ENCODE measurements at regions not wholly inside any gene's neighbourhood (a gene's known extent, or its start where the extent isn't known, plus 50 kb on each side); places are given as distances from the start of the nearest gene placed in this dataset.

DNA sequence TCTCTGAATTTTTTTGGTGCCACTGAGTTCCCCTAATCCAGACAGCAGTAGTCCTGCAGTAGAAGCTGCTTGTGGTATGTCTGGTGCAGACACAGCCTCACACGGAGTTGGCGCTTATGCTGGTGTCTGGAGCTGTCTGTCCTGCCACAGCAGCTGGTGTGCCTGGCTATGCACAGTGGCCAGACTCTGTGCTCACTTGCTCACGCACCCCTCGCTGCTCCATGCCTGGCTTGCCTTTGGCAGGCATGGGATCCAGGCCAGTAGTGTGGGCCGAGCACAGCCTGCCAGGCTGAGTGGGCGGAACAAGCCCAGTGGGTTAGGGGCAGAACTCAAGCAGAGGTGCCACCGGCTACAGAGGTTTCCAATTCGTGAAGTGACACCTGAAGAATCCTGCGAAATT lies 845.9 kb upstream of the PCDH9 start:
- no peak overlapping the region for H3K4me3 ChIP-seq (ENCODE audit: low read depth, low read length)
- no peak for TF ChIP-seq ZNF354C (tag by site-specific recombination; IDR thresholded peaks at IDR 0.05; ENCODE audit: borderline replicate concordance, low read depth)
- no peak for TF ChIP-seq ZNF169 (tag by site-specific recombination; IDR thresholded peaks at IDR 0.05)
- TF ChIP-seq, protein P1, sequence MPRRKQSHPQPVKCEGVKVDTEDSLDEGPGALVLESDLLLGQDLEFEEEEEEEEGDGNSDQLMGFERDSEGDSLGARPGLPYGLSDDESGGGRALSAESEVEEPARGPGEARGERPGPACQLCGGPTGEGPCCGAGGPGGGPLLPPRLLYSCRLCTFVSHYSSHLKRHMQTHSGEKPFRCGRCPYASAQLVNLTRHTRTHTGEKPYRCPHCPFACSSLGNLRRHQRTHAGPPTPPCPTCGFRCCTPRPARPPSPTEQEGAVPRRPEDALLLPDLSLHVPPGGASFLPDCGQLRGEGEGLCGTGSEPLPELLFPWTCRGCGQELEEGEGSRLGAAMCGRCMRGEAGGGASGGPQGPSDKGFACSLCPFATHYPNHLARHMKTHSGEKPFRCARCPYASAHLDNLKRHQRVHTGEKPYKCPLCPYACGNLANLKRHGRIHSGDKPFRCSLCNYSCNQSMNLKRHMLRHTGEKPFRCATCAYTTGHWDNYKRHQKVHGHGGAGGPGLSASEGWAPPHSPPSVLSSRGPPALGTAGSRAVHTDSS (tag by site-specific recombination; IDR thresholded peaks at IDR 0.05): no peak
- TF ChIP-seq TRIM28 (IDR thresholded peaks at IDR 0.05; ENCODE audit: borderline replicate concordance, low read length): no peak
- TF ChIP-seq REPIN1 (tag by site-specific recombination; IDR thresholded peaks at IDR 0.05; ENCODE audit: low read depth): no peak
- TF ChIP-seq, protein P2, sequence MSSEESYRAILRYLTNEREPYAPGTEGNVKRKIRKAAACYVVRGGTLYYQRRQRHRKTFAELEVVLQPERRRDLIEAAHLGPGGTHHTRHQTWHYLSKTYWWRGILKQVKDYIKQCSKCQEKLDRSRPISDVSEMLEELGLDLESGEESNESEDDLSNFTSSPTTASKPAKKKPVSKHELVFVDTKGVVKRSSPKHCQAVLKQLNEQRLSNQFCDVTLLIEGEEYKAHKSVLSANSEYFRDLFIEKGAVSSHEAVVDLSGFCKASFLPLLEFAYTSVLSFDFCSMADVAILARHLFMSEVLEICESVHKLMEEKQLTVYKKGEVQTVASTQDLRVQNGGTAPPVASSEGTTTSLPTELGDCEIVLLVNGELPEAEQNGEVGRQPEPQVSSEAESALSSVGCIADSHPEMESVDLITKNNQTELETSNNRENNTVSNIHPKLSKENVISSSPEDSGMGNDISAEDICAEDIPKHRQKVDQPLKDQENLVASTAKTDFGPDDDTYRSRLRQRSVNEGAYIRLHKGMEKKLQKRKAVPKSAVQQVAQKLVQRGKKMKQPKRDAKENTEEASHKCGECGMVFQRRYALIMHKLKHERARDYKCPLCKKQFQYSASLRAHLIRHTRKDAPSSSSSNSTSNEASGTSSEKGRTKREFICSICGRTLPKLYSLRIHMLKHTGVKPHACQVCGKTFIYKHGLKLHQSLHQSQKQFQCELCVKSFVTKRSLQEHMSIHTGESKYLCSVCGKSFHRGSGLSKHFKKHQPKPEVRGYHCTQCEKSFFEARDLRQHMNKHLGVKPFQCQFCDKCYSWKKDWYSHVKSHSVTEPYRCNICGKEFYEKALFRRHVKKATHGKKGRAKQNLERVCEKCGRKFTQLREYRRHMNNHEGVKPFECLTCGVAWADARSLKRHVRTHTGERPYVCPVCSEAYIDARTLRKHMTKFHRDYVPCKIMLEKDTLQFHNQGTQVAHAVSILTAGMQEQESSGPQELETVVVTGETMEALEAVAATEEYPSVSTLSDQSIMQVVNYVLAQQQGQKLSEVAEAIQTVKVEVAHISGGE (tag by site-specific recombination; conservative IDR thresholded peaks at IDR 0.05; ENCODE audit: low read depth): no peak
- TF ChIP-seq KLF8 (tag by site-specific recombination; IDR thresholded peaks at IDR 0.05): no peak
- no peak for TF ChIP-seq SCRT1 (tag by site-specific recombination; IDR thresholded peaks at IDR 0.05; ENCODE audit: borderline replicate concordance)
- TF ChIP-seq ZNF677 (tag by site-specific recombination; IDR thresholded peaks at IDR 0.05): no peak
- TF ChIP-seq ZNF394 (tag by site-specific recombination; IDR thresholded peaks at IDR 0.05; ENCODE audit: borderline replicate concordance): no peak
- H3K27ac ChIP-seq (ENCODE audit: extremely low read depth, low read depth, low read length): no peak overlapping the region
- H3K4me1 ChIP-seq (ENCODE audit: control insufficient read depth, insufficient read depth, low read length): no peaks in the 10 kb centered on the region
- CTCF ChIA-PET: interaction anchor here (0.6 kb wide), 1 partner anchor 277 kb away, joined by 4 read pairs; no protein-coding TSS in a partner anchor
- H3K36me3 ChIP-seq (ENCODE audit: control insufficient read depth in 2 of 2, insufficient read depth in 1 of 2, low read length in 2 of 2): no peaks in the 10 kb centered on the region
- POLR2A ChIA-PET: no interaction called here
- H3K9me3 ChIP-seq (ENCODE audit: control insufficient read depth, insufficient read depth, low read depth, low read length): no peaks in the 10 kb centered on the region

DNA sequence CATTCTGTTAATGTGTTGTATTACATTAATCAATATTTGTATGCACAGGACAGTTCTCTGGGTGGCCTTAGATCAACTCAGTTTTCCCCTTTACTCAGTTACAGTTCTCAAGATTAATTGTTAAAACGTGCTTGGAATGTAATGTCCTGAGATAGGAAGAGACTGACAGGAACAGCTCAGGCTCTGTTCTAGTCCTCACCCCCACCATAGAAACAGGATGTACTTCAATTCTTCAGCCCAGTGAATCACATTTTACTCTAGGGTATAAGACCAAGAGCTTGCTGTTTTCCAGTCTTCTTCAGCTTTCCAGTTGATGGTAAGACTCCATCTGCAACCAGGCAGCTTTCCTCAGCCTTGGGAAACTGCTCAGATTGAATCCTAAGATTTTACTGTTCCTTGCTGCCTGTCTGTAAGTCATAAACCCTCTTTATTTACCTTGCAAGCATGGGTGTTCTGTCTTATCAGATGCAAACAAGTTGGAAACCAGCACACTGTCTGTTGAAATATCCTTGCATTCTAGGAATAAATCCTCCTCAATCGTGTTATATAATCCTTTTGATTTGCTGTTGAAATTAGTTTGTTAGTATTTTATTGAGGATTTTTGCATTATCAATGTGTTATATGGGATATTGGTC lies 836.9 kb upstream of the PCDH9 start:
- TF ChIP-seq ZNF76 (tag by site-specific recombination; IDR thresholded peaks at IDR 0.05; ENCODE audit: borderline replicate concordance, low read depth): no peak
- peak; percentile 77 for TF ChIP-seq SETDB1 (IDR thresholded peaks at IDR 0.05; ENCODE audit: insufficient read length, low read length)
- TF ChIP-seq, protein P3, sequence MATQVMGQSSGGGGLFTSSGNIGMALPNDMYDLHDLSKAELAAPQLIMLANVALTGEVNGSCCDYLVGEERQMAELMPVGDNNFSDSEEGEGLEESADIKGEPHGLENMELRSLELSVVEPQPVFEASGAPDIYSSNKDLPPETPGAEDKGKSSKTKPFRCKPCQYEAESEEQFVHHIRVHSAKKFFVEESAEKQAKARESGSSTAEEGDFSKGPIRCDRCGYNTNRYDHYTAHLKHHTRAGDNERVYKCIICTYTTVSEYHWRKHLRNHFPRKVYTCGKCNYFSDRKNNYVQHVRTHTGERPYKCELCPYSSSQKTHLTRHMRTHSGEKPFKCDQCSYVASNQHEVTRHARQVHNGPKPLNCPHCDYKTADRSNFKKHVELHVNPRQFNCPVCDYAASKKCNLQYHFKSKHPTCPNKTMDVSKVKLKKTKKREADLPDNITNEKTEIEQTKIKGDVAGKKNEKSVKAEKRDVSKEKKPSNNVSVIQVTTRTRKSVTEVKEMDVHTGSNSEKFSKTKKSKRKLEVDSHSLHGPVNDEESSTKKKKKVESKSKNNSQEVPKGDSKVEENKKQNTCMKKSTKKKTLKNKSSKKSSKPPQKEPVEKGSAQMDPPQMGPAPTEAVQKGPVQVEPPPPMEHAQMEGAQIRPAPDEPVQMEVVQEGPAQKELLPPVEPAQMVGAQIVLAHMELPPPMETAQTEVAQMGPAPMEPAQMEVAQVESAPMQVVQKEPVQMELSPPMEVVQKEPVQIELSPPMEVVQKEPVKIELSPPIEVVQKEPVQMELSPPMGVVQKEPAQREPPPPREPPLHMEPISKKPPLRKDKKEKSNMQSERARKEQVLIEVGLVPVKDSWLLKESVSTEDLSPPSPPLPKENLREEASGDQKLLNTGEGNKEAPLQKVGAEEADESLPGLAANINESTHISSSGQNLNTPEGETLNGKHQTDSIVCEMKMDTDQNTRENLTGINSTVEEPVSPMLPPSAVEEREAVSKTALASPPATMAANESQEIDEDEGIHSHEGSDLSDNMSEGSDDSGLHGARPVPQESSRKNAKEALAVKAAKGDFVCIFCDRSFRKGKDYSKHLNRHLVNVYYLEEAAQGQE (tag by site-specific recombination; IDR thresholded peaks at IDR 0.05): no peak
- TF ChIP-seq, protein P4, sequence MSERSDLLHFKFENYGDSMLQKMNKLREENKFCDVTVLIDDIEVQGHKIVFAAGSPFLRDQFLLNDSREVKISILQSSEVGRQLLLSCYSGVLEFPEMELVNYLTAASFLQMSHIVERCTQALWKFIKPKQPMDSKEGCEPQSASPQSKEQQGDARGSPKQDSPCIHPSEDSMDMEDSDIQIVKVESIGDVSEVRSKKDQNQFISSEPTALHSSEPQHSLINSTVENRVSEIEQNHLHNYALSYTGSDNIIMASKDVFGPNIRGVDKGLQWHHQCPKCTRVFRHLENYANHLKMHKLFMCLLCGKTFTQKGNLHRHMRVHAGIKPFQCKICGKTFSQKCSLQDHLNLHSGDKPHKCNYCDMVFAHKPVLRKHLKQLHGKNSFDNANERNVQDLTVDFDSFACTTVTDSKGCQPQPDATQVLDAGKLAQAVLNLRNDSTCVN (tag by site-specific recombination; optimal IDR thresholded peaks at IDR 0.05): no peak
- no peak for TF ChIP-seq ZNF514 (tag by site-specific recombination; IDR thresholded peaks at IDR 0.05)
- TF ChIP-seq ZNF221 (tag by site-specific recombination; IDR thresholded peaks at IDR 0.05; ENCODE audit: borderline replicate concordance): no peak
- TF ChIP-seq TRIM28 (IDR thresholded peaks at IDR 0.05; ENCODE audit: borderline replicate concordance, low read length): peak; percentile 93
- TF ChIP-seq ZNF560 (tag by site-specific recombination; IDR thresholded peaks at IDR 0.05; ENCODE audit: borderline replicate concordance): no peak
- no peak for TF ChIP-seq ZNF174 (tag by site-specific recombination; IDR thresholded peaks at IDR 0.05)
- Histone ChIP-seq H3K4me3 (ENCODE audit: low read depth, low read length) (no peak overlapping the region), H3K27ac (ENCODE audit: extremely low read depth, low read depth, low read length) (no peak overlapping the region), H3K36me3 (ENCODE audit: control insufficient read depth in 2 of 2, insufficient read depth in 1 of 2, low read length in 2 of 2) (no peaks in the 10 kb centered on the region), H3K4me1 (ENCODE audit: control insufficient read depth, insufficient read depth, low read length) (no peaks in the 10 kb centered on the region), H3K9me3 (ENCODE audit: control insufficient read depth, insufficient read depth, low read depth, low read length) (no peaks in the 10 kb centered on the region)
- ChIA-PET POLR2A (no interaction called here), CTCF (no interaction called here)
